GM12875 (cell line): ENCODE measurements at regions not wholly inside any gene's neighbourhood (a gene's known extent, or its start where the extent isn't known, plus 50 kb on each side); places are given as distances from the start of the nearest gene placed in this dataset.

Source experiments
- H3K4me3 ChIP-seq: one replicate; pipeline ENCODE4 v1.5.1; 2011; ENCODE audit warnings: low read depth, low read length, control low read depth
- CTCF ChIP-seq: IDR thresholded peaks from 2 replicates; pipeline ENCODE4 v1.5.1; 2011; ENCODE audit warnings: low read depth, mild to moderate bottlenecking, control low read depth, inconsistent platforms, low read length, moderate library complexity, borderline replicate concordance; ENCODE audit not compliant: insufficient read depth

- no peak overlapping the region for H3K4me3 ChIP-seq
- TF ChIP-seq CTCF: no peak
Observed at GRCh38 chr7:69418869-69419670, 179.2 kb upstream of the AUTS2 start.

- H3K4me3 ChIP-seq: no peak overlapping the region
- TF ChIP-seq CTCF: no peak
Observed at GRCh38 chr7:69419934-69420333, 178.3 kb upstream of the AUTS2 start.

GRCh38 chr7:69422574-69422985 lies 175.7 kb upstream of the AUTS2 start:
- TF ChIP-seq CTCF: no peak
- H3K4me3 ChIP-seq: no peak overlapping the region

GRCh38 chr7:69426705-69427104 lies 171.6 kb upstream of the AUTS2 start:
- TF ChIP-seq CTCF: no peak
- no peak overlapping the region for H3K4me3 ChIP-seq

GRCh38 chr7:69428089-69428488 lies 170.2 kb upstream of the AUTS2 start:
- H3K4me3 ChIP-seq: no peak overlapping the region
- no peak for TF ChIP-seq CTCF

- no peak overlapping the region for H3K4me3 ChIP-seq
- no peak for TF ChIP-seq CTCF
Observed at GRCh38 chr7:69429911-69430383, 168.3 kb upstream of the AUTS2 start.

GRCh38 chr7:69430384-69431021 lies 167.8 kb upstream of the AUTS2 start:
- no peak for TF ChIP-seq CTCF
- no peak overlapping the region for H3K4me3 ChIP-seq
